ENCODE measurements at regions not wholly inside any gene's neighbourhood (a gene's known extent, or its start where the extent isn't known, plus 50 kb on each side); places are given as distances from the start of the nearest gene placed in this dataset.
"Not testable (repeated sequence)": the region's sequence is repeated elsewhere in the genome, so short reads cannot be mapped to it uniquely, and the experiment has no call there.

DNA sequence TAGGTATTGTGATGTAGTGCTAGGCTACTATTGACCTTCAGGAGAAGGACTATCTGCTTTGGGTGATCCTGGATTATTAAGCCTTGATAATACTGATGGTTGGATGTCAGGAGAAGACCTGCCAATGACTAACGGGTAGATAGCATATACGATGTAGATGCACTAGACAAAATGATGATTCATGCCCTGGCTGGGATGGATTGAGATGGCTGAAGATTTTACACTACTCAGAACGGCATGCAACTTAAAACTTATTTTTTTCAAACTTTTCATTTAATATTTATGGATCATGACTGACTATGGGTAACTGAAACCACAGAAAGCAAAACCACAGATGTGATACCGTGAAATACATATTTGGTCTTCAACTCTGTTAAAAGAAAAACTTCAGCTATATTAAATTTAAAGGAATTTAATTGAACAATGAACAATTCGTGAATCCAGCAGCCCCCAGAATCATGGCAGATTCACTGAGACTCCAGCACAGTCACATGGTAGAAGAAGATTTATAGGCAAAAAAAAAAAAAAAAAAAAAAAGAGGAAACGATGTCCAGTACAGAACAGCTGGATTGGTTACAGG is 124.6 kb upstream of the CDK13 start:
- no peak for DNase-seq (ENCODE audit: low read depth in 2 of 2)

DNA sequence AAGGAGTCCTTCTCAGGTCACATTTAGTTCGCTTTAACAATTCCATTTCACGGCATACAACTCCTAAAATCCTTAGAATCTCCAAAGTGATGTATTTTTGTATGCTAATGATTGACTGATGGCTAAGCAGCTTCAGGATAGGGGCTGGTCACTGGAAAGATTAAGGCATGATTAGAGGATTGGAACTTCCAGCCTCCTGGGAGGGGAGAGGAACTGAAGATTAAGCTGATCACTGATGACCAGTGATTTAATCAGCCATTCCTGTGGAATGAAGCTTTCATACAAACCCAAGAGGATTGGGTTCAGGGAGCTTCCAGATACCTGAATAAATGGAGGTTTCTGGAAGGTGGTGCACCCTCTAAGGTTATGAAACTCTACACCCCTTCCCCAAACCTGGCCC is 123.9 kb upstream of the CDK13 start:
- DNase-seq (ENCODE audit: low read depth in 2 of 2), result no peak

DNA sequence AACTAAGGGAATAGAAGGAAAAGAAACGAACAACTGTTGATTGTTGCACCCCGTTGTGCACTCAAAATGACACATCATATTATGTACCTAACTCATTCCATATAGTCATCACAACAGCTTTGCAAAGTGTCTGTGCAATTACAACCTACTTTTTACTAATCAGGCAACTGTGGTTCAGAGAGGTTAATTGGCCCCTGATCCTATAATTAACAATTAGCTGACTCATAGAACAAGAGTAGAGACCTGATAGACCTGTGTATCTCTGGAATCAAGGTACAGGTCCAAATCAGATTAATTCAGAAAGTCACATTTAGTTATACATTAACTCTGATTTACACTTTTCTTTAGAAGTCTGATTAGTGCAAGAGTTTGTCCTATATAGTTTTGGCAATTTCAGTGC is 122.5 kb upstream of the CDK13 start:
- no peak for DNase-seq (ENCODE audit: low read depth in 2 of 2)

DNA sequence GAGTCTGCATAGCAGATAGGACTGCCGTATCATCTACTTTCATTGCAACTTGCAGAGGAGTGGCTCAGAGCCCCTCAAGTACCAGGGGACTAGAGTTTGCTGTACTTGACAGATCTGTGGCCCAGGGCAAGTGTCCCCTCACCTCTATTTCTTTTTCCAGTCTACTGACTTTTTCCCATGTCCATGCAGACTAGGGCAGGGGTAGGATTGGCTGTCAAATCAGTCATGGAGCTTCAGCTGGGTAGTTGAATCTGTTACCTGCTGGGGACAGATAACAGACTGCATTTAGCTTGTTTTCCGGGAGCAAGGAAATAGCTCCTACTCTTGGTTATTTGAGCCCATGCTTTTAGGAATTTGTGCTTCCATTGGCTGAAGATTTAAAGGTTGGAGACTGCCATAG is 121.0 kb upstream of the CDK13 start:
- no peak for DNase-seq (ENCODE audit: low read depth in 2 of 2)

DNA sequence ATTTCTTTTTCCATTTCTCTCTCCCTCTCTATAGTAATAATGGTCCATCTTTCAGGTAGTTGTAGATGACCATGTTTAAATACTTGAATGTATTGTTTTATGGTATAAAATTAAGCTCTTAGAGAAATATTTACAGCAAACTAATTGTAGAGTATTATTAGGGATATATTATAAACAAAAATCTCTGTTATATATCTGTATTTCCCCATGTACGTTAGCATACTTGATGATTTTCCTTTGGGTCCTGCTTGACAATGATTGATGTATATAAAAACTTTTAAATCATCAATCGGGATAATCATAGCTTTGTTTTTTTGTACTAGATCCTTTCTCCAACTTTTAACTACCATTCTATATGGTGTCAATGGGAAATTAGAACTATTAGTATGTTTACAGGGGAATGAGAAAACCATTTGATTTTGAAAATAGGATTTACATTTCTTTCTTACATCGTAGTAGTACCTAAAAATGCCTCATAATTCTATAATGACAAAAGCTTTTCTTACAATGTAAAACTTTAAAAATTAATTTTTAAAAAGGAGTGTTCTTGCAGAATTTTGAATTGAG is 117.5 kb upstream of the CDK13 start:
- no peak for DNase-seq (ENCODE audit: low read depth in 2 of 2)

DNA sequence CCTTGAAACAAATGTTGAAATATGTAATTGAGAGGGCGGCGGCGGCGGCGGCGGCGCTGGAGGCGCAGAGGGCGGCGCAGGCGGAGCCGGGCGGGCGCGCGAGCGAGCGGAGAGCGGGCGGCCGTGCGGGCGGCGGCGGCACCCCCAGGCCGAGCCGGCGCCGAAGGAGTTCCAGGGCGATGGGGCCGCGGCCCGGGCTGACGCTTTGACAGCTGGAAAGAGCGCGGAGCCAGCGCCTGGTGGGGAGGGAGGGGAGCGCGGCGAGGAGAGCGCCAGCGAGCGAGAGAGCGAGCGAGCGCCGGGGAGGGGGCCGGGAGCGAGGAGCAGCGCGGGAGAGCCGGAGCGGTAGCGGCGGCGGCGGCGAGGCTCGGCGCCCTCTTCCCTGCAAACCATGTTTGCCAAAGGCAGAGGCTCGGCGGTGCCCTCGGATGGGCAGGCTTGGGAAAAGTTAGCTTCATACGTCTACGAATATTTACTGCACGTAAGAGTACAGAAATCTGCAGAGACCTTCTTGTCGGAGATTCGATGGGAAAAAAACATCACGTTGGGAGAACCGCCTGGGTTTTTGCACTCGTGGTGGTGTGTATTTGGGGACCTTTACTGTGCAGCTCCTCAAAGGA is 116.8 kb upstream of the CDK13 start:
- DNase-seq (ENCODE audit: low read depth in 2 of 2), result peak in 1 of 2 donors; percentile 7

DNA sequence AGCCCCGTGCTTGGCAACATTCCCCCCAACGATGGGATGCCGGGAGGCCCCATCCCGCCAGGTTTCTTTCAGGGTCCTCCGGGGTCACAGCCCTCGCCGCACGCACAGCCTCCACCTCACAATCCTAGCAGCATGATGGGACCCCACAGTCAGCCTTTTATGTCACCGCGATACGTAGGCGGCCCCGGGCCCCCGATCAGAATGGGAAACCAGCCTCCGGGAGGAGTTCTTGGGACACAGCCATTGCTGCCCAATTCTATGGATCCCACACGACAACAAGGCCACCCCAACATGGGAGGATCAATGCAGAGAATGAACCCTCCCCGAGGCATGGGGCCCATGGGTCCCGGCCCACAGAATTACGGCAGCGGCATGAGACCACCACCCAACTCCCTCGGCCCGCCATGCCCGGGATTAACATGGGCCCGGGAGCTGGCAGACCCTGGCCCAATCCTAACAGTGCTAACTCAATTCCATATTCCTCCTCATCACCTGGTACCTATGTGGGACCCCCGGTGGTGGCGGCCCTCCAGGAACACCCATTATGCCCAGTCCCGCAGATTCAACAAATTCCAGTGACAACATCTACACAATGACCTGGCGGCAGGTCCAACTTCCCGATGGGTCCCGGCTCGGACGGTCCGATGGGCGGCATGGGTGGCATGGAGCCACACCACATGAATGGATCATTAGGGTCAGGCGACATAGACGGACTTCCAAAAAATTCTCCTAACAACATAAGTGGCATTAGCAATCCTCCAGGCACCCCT is 116.0 kb upstream of the CDK13 start:
- DNase-seq (ENCODE audit: low read depth in 2 of 2), result not testable (repeated sequence)

DNA sequence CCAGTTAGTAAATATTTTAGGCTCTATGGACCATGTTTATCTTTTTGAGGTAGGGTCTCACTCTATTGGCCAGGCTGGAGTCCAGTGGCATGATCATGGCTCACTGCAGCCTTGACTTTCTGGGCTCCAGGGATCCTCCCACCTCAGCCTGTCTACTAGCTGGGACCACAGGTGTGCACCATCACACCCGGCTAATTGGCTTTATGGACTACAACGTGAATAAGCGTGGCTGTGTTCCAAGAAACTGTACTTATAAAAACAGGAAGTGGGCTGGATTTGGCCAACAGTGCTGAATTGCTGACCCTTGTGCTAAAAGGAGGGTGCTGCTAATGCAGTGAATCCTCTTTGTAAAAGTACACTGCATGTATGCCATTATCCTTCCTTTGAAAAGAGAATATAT is 111.7 kb upstream of the CDK13 start:
- DNase-seq (ENCODE audit: low read depth in 2 of 2), result no peak

DNA sequence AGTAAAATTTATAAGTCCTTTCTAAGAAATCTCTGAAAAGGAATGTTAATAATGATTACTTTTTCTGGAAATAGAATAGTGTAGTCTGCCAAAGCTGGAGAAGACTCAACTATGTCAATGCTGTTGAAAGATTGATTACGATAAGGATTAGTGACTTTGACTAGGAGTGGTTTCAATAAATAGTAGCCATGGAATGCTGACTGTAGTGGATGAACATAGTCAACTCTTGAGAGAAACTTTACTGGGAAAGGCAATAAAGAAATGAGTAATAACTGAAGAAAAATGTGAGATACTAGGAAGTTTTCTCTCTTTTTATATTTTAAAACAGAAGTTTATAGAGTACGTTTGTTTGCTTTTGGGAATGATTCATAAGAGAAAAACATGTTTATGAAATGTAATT is 105.0 kb upstream of the CDK13 start:
- DNase-seq (ENCODE audit: low read depth in 2 of 2), result no peak

DNA sequence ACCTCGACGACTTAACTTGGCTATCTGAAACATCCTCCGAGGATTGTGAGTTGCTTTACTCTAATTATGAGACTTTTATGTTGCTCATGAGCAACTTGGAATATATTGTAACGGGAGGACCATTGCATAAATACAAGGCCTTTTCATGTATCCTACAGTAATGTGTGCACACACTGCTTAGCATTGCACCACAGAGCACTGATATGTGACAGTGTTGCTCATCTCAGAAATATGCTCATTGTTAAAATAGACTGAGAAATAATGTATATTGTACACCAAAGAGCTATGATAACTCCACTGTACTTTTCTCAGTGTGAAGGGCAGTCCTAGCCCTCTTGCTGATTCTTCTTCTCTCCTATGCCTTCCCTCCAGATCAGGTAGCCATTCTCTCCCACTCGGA is 102.8 kb upstream of the CDK13 start:
- no peak for DNase-seq (ENCODE audit: low read depth in 2 of 2)

DNA sequence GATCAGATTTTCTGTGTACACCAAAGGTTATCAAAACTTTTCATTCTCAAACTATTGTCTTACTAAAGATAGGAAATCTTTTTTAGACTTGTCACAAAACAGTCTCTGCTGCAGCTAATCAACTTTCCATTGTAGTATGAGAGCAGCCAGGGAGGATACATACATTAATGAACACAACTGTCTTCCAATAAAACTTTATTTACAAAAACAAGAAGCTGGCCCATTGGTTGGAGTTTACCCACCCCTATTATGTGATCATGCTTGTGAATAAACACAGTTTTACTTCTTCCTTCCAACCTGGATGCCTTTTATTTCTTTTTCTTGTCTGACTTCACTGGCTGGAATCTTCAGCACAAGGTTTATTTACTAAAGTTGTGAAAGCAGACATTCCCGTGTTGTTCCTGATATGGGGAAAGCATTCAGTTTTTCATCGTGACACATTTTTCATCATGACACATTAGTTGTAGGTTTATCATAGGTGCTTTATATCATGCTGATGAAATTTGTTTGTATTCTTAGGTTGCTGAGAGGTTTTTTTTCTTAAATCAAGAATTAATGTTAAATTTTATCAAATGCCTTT is 98.5 kb upstream of the CDK13 start:
- DNase-seq (ENCODE audit: low read depth in 2 of 2), result no peak

DNA sequence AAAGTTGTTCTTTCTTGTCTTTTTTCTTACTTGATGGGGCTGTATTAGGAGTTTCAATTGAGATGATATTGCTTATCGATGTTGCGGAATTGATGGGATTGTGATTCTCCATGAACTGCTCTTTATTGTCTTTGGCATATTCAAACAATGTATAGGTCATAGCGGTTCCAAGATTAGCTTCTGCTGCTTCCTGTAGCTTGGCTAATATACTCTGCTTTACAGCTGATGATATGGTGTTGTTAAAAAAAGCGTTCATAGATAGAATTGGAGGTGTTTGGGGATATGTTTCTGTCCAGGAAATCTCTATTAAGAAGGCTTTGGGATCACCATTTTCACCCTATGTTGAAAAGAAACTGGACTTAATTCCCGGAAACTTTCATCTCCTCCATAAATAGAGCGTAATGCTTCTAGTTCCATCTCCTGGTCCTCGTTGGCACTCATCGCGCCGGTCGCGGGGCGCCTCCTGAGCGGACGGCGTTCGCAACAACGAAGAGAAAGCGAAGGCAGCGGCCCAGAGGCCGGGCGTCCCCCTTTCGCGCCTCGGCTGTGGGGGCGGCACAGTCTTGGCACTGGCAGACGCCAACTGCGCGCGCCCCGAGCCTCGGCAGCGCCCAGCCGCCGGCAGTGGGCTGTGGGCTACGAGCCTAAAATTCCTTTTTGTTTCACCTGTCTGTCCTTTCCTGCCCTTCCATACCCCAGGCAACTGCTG is 95.3 kb upstream of the CDK13 start:
- not testable (repeated sequence) for DNase-seq (ENCODE audit: low read depth in 2 of 2)

DNA sequence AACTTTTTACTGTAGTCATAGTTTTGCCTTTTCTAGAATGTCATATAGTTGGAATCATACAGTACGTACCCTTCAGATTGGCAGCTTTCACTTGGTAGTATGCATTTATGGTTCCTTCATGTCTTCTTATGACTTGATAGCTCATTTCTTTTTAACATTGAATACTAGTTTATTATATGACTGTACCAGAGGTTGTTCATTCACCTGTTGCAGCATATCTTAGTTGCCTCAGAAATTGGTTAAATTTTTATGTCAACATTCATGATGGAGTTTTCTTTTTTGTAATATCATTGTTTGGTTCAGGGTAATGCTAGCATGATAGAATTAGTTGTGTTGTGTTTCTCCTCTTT is 94.8 kb upstream of the CDK13 start:
- no peak for DNase-seq (ENCODE audit: low read depth in 2 of 2)

DNA sequence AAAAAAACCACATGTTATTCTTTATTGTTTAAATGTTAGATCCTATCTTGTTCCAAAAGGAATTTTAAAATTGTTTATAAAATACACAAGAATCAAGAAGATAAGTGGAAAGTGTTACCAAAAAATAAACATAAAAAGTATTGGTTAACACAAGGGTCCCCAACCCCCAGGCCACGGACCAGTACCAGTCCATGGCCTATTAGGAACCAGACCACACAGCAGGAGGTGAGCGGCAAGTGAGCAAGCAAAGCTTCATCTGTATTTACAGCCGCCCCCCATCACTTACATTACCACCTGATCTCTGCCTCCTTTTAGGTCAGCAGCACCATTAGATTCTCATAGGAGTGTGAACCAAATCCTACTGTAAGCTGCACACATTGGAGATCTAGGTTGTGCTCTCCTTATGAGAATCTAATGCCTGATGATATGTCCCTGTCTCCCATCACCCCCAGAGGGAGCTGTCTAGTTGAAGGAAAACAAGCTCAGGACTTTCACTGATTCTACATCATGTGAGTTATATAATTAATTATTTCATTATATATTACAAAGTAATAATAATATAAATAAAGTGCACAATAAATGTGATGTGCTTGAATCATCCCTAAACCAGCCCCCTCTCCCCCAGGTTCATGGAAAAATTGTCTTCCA is 86.3 kb upstream of the CDK13 start:
- DNase-seq (ENCODE audit: low read depth in 2 of 2), result not testable (repeated sequence)

DNA sequence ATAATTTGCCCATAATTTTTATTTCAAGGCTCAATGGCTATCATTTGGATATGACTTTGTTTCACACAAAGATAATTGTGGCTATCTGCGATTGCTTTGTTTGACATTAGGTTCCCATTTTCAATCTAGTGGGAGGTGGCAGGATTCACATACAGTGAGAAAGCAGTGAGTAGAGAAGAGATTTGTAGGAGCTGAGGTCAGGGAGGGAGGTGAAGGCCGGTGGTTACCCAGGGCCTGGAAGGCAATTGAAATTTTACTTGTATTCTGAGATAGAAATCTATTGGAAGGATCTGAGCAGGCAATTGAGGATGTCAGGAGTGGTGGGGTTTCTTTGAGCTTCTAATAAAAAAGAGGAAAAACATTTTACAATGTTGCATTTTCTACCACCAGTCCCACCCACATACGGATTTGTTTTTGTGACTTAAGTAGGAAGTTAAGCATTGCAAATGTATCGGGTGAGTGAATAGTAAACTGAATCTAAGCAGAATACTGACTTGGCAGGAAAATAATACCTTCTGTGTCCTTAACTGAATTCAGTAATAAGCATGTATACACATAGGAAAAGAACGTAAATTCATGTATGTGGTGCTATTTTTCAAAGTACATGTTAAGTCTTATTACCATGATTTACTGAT is 80.1 kb upstream of the CDK13 start:
- not testable (repeated sequence) for DNase-seq (ENCODE audit: low read depth in 2 of 2)

DNA sequence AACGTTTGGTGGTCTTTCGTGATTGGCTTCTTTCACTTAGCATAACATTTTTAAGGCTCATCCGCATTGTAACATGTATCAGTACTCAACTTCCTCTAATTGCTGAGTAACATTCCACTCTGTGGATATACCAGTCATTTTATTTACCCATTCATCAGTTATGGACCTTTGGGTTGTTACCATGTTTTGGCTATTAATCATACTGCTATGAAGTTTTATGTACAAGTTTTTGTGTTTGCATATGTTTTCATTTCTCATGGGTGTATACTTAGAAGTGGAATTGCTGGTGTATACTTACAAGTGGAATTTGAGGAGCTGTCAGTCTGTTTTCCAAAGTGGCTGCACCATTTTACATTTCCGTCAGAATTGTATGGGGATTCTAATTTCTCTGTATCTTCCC is 78.4 kb upstream of the CDK13 start:
- not testable (repeated sequence) for DNase-seq (ENCODE audit: low read depth in 2 of 2)

DNA sequence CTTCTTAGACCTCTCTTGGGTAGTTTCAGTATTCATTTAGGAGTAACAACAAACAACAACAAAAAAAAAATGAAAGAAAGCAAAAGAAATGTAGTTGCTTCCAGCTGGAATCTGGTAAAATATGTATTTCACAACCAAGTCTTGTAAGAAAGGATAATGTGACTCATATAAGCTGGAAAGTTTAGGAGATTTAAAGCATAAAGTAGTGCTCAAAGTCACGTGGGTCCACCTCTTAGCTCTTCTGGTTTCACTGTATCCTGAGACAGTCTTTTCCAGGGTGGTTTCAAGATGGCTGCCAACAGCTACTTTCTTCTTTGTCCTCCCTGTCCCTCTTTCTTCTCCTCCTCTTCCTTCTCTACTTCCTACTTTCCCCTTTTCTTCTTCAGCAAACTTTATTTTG is 69.5 kb upstream of the CDK13 start:
- no peak for DNase-seq (ENCODE audit: low read depth in 2 of 2)

DNA sequence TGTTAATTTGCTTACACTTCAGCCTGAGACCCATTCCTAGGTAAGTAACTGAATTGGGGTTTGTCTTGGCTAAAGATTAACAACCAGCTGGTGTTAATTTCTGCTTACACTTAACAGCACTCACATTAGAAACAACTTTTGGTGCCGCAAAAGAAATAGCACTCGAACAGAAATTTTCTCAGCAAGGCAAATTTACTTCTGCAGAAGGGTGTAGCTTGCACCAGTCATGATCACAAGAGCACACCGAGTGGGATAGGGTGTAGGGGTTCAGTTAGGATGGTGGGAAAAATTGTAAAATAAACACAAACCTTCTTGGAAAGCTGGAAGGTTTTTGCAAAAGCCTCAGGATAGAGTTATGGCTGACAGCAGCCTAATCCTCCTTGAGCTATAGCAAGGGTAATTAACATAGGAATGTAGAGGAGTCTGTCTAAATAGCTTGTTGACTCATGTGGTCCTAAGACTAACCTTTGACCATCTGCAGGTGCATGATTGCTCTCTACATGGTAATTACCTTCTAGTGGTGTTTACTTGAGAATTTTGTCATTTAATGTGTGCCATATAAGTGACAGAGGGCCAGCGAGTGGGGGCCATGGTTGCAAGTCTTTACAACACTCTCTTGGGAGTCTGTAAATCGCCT is 67.8 kb upstream of the CDK13 start:
- no peak for DNase-seq (ENCODE audit: low read depth in 2 of 2)

DNA sequence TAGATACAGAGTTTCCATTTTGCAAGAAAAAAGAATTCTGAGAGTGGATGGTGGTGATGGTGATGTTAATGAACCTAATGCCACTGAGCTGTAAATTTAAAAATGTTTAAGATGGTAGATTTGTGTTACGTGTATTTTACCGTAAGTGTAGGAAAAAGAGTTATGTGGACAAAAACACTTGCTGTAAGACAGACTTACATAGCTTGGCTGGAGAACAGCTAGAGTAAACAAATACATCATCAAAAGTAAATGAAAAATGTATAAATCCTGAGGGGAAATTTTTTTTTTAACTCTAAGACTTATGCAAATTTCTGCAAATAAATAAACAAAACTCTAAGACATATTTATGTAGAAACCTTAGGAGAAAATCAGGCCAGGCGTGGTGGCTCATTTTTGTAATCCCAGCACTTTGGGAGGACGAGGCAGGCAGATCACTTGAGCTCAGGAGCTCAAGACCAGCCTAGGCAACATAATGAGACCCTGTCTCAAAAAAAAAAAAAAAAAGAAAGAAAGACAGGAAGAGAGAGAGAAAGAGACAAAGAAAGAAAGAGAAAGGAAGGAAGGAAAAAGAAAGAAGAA is 66.2 kb upstream of the CDK13 start:
- no peak for DNase-seq (ENCODE audit: low read depth in 2 of 2)

DNA sequence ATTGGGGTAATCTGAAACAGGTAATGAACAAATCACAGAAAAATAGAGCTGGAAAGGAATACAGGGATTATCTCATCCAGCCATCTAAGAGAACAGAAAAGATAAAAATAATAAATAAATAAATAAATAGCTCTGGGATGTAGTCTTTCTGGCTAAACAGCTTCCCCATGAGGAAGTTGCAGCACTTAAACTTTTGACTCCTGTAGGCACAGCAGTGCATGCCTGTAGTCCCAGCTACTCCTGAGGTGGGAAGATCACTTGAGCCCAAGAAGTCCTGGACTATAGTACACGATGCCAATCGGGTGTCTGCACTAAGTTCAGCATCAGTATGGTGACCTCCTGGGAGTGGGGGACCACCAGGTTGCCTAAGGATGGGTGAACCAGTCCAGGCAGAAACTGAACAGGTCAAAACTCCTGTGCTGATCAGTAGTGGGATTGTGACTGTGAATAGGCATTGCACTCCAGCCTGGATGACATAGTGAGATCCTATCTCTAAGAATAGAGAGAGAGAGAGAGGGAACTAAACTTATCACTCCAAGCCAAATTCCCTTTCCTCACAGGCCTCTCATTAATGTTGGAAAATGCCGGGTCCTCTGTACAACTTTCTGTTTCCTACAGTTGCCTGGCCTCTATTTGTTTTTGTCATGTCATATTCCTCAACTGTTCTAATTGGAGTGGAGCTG is 61.7 kb upstream of the CDK13 start:
- no peak for DNase-seq (ENCODE audit: low read depth in 2 of 2)
